ENCODE measurements at regions not wholly inside any gene's neighbourhood (a gene's known extent, or its start where the extent isn't known, plus 50 kb on each side); places are given as distances from the start of the nearest gene placed in this dataset.
"Not testable (repeated sequence)": the region's sequence is repeated elsewhere in the genome, so short reads cannot be mapped to it uniquely, and the experiment has no call there.

DNA sequence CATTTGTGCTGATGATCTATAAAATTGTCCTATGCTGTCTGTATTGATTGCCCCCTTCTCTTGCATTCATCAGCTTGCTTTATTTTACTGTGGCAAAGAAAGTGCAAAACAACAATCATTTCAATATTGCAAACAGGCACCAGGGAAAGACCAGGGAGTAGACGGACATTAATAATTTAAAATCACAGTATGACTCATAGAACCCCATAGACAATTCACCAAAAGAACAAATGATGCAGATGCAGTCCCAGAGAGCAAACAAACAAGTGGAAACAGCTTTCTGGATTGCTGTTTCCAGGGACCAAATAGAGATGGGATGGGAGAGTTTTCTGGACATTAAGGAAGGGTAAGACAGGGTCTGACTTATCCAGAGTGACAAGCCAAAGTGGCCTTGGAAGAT lies 70.1 kb downstream of the ABCC12 start:
- H3K36me3 ChIP-seq (ENCODE audit: control insufficient read depth, low read depth, low read length), result no peaks in the 10 kb centered on the region
- no peaks in the 10 kb centered on the region for H3K9me3 ChIP-seq (ENCODE audit: control insufficient read depth, low read depth, low read length)
- H3K9ac ChIP-seq (ENCODE audit: low read length), result no peak overlapping the region
- H3K4me1 ChIP-seq (ENCODE audit: control insufficient read depth, low read depth, low read length), result no peaks in the 10 kb centered on the region
- no peak overlapping the region for H3K4me3 ChIP-seq (ENCODE audit: low read length)
- no peak overlapping the region for H3K27ac ChIP-seq (ENCODE audit: low read length)
- no peaks in the 10 kb centered on the region for H3K27me3 ChIP-seq (ENCODE audit: control insufficient read depth, insufficient read depth, low read length)

GRCh38 chr16:48084826-48085225 lies 71.0 kb downstream of the ABCC12 start:
- Histone ChIP-seq H3K9me3 (ENCODE audit: control insufficient read depth, low read depth, low read length) (no peaks in the 10 kb centered on the region), H3K27ac (ENCODE audit: low read length) (no peak overlapping the region), H3K9ac (ENCODE audit: low read length) (no peak overlapping the region), H3K4me3 (ENCODE audit: low read length) (no peak overlapping the region), H3K27me3 (ENCODE audit: control insufficient read depth, insufficient read depth, low read length) (no peaks in the 10 kb centered on the region), H3K36me3 (ENCODE audit: control insufficient read depth, low read depth, low read length) (no peaks in the 10 kb centered on the region), H3K4me1 (ENCODE audit: control insufficient read depth, low read depth, low read length) (no peaks in the 10 kb centered on the region)

GRCh38 chr16:48082516-48082915 lies 73.3 kb downstream of the ABCC12 start:
- Histone ChIP-seq H3K36me3 (ENCODE audit: control insufficient read depth, low read depth, low read length) (no peaks in the 10 kb centered on the region), H3K27ac (ENCODE audit: low read length) (no peak overlapping the region), H3K4me1 (ENCODE audit: control insufficient read depth, low read depth, low read length) (no peaks in the 10 kb centered on the region), H3K9me3 (ENCODE audit: control insufficient read depth, low read depth, low read length) (no peaks in the 10 kb centered on the region), H3K9ac (ENCODE audit: low read length) (no peak overlapping the region), H3K4me3 (ENCODE audit: low read length) (no peak overlapping the region), H3K27me3 (ENCODE audit: control insufficient read depth, insufficient read depth, low read length) (no peaks in the 10 kb centered on the region)

GRCh38 chr16:48081656-48082055 lies 74.1 kb downstream of the ABCC12 start:
- Histone ChIP-seq H3K36me3 (ENCODE audit: control insufficient read depth, low read depth, low read length) (no peaks in the 10 kb centered on the region), H3K9ac (ENCODE audit: low read length) (no peak overlapping the region), H3K9me3 (ENCODE audit: control insufficient read depth, low read depth, low read length) (no peaks in the 10 kb centered on the region), H3K4me3 (ENCODE audit: low read length) (no peak overlapping the region), H3K27me3 (ENCODE audit: control insufficient read depth, insufficient read depth, low read length) (no peaks in the 10 kb centered on the region), H3K4me1 (ENCODE audit: control insufficient read depth, low read depth, low read length) (no peaks in the 10 kb centered on the region), H3K27ac (ENCODE audit: low read length) (no peak overlapping the region)

GRCh38 chr16:48076455-48077012 lies 79.3 kb downstream of the ABCC12 start:
- Histone ChIP-seq H3K4me1 (ENCODE audit: control insufficient read depth, low read depth, low read length) (no peaks in the 10 kb centered on the region), H3K27me3 (ENCODE audit: control insufficient read depth, insufficient read depth, low read length) (no peaks in the 10 kb centered on the region), H3K4me3 (ENCODE audit: low read length) (no peak overlapping the region), H3K9ac (ENCODE audit: low read length) (no peak overlapping the region), H3K27ac (ENCODE audit: low read length) (no peak overlapping the region), H3K9me3 (ENCODE audit: control insufficient read depth, low read depth, low read length) (no peaks in the 10 kb centered on the region), H3K36me3 (ENCODE audit: control insufficient read depth, low read depth, low read length) (no peaks in the 10 kb centered on the region)

- no peak overlapping the region for H3K27ac ChIP-seq (ENCODE audit: low read length)
- H3K9ac ChIP-seq (ENCODE audit: low read length), result no peak overlapping the region
- no peaks in the 10 kb centered on the region for H3K36me3 ChIP-seq (ENCODE audit: control insufficient read depth, low read depth, low read length)
- H3K4me1 ChIP-seq (ENCODE audit: control insufficient read depth, low read depth, low read length), result no peaks in the 10 kb centered on the region
- no peaks in the 10 kb centered on the region for H3K9me3 ChIP-seq (ENCODE audit: control insufficient read depth, low read depth, low read length)
- H3K27me3 ChIP-seq (ENCODE audit: control insufficient read depth, insufficient read depth, low read length), result no peaks in the 10 kb centered on the region
- no peak overlapping the region for H3K4me3 ChIP-seq (ENCODE audit: low read length)
Observed at GRCh38 chr16:48075398-48075797, 80.4 kb downstream of the ABCC12 start.

DNA sequence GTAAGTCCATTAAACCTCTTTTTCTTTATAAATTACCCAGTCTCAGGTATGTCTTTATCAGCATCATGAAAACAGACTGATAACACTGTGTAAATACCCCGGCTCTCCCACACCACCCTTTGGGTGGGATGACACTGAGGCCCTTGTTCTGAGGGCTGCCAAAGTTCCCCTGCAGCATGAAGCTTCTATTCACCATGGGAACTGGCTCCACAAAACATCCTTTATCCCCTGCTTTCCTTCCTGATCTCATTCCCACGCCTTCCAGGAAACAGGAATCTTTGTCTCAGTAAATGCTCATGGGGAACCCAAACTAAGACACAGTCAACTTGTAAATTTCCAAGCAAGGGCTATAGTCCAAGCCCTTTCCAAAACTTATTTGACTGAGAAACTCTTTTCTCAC lies 88.4 kb downstream of the ABCC12 start:
- H3K4me3 ChIP-seq (ENCODE audit: low read length), result no peak overlapping the region
- H3K4me1 ChIP-seq (ENCODE audit: control insufficient read depth, low read depth, low read length), result no peaks in the 10 kb centered on the region
- no peak overlapping the region for H3K27ac ChIP-seq (ENCODE audit: low read length)
- H3K9ac ChIP-seq (ENCODE audit: low read length), result no peak overlapping the region
- no peaks in the 10 kb centered on the region for H3K27me3 ChIP-seq (ENCODE audit: control insufficient read depth, insufficient read depth, low read length)
- H3K9me3 ChIP-seq (ENCODE audit: control insufficient read depth, low read depth, low read length), result no peaks in the 10 kb centered on the region
- H3K36me3 ChIP-seq (ENCODE audit: control insufficient read depth, low read depth, low read length), result no peaks in the 10 kb centered on the region

DNA sequence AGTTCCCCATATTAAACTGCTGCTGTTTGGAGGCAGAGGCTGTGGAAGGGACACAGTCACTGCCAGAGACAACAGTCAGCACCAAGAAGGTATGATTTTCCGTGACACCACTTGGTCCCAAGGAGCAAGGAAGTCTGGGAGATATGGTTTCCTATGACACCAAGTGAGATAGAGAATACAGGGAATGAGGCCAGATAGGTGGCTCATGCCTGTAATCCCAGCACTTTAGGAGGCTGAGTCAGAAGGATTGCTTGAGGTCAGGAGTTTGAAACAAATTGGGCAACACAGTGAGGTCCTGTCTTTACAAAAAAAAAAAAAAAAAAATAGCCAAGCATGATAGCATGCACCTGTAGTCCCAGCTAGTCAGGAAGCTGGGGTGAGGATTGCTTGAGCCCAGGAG lies 90.8 kb downstream of the ABCC12 start:
- Histone ChIP-seq H3K4me3 (ENCODE audit: low read length) (no peak overlapping the region), H3K9me3 (ENCODE audit: control insufficient read depth, low read depth, low read length) (no peaks in the 10 kb centered on the region), H3K27ac (ENCODE audit: low read length) (no peak overlapping the region), H3K36me3 (ENCODE audit: control insufficient read depth, low read depth, low read length) (no peaks in the 10 kb centered on the region), H3K27me3 (ENCODE audit: control insufficient read depth, insufficient read depth, low read length) (no peaks in the 10 kb centered on the region), H3K9ac (ENCODE audit: low read length) (no peak overlapping the region), H3K4me1 (ENCODE audit: control insufficient read depth, low read depth, low read length) (no peaks in the 10 kb centered on the region)

- Histone ChIP-seq H3K27me3 (ENCODE audit: control insufficient read depth, insufficient read depth, low read length) (no peaks in the 10 kb centered on the region), H3K27ac (ENCODE audit: low read length) (no peak overlapping the region), H3K4me1 (ENCODE audit: control insufficient read depth, low read depth, low read length) (no peaks in the 10 kb centered on the region), H3K9me3 (ENCODE audit: control insufficient read depth, low read depth, low read length) (no peaks in the 10 kb centered on the region), H3K4me3 (ENCODE audit: low read length) (no peak overlapping the region), H3K9ac (ENCODE audit: low read length) (no peak overlapping the region), H3K36me3 (ENCODE audit: control insufficient read depth, low read depth, low read length) (no peaks in the 10 kb centered on the region)
Observed at GRCh38 chr16:48062681-48063080, 93.1 kb downstream of the ABCC12 start.

GRCh38 chr16:48059936-48060335 lies 95.9 kb downstream of the ABCC12 start:
- Histone ChIP-seq H3K9me3 (ENCODE audit: control insufficient read depth, low read depth, low read length) (no peaks in the 10 kb centered on the region), H3K4me3 (ENCODE audit: low read length) (no peak overlapping the region), H3K4me1 (ENCODE audit: control insufficient read depth, low read depth, low read length) (no peaks in the 10 kb centered on the region), H3K36me3 (ENCODE audit: control insufficient read depth, low read depth, low read length) (no peaks in the 10 kb centered on the region), H3K27ac (ENCODE audit: low read length) (no peak overlapping the region), H3K27me3 (ENCODE audit: control insufficient read depth, insufficient read depth, low read length) (peaks cover 8% of the 10 kb centered on the region), H3K9ac (ENCODE audit: low read length) (no peak overlapping the region)

DNA sequence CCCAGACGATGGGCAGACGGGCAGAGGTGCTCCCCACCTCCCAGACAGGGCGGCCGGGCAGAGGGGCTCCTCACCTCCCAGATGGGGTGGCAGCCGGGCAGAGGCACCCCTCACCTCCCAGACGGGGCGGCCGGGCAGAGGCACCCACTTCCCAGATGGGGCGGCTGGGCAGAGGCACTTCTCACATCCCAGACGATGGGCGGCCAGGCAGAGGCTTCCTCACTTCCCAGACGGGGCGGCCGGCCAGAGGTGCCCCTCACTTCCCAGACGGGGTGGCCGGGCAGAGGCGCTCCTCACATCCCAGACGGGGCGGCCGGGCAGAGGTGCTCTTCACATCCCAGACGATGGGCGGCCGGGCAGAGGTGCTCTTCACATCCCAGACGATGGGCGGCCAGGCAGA lies 96.6 kb downstream of the ABCC12 start:
- not testable (repeated sequence) for H3K9ac ChIP-seq (ENCODE audit: low read length); H3K27ac ChIP-seq (ENCODE audit: low read length); H3K4me1 ChIP-seq (ENCODE audit: control insufficient read depth, low read depth, low read length); H3K9me3 ChIP-seq (ENCODE audit: control insufficient read depth, low read depth, low read length); H3K36me3 ChIP-seq (ENCODE audit: control insufficient read depth, low read depth, low read length); H3K4me3 ChIP-seq (ENCODE audit: low read length); H3K27me3 ChIP-seq (ENCODE audit: control insufficient read depth, insufficient read depth, low read length)

DNA sequence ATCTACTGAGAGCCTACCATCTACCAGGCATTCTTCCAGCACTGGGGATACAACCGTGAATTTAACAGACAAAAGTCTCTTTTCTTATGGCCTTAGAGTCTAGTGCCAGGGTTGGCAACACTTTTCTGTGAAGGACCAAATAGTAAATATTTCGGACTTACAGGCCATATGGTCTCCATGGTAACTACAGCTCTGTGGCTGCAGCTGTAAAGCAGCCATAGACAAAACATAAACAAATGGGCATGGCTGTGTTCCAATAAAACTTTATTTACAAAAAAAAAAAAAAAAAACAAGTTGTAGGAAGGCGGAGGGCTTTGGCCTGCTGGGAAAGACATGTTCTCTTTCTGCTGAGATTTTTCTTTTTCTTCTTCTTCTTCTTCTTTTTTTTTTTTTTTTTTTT lies 98.7 kb downstream of the ABCC12 start:
- H3K4me3 ChIP-seq (ENCODE audit: low read length), result no peak overlapping the region
- no peak overlapping the region for H3K9ac ChIP-seq (ENCODE audit: low read length)
- peaks cover 8% of the 10 kb centered on the region for H3K27me3 ChIP-seq (ENCODE audit: control insufficient read depth, insufficient read depth, low read length)
- peaks cover 10% of the 10 kb centered on the region for H3K4me1 ChIP-seq (ENCODE audit: control insufficient read depth, low read depth, low read length)
- H3K27ac ChIP-seq (ENCODE audit: low read length), result no peak overlapping the region
- H3K9me3 ChIP-seq (ENCODE audit: control insufficient read depth, low read depth, low read length), result no peaks in the 10 kb centered on the region
- no peaks in the 10 kb centered on the region for H3K36me3 ChIP-seq (ENCODE audit: control insufficient read depth, low read depth, low read length)

Measured in iPS-18a (cell line).